Epithelial cell of prostate (primary cell): ENCODE measurements at regions not wholly inside any gene's neighbourhood (a gene's known extent, or its start where the extent isn't known, plus 50 kb on each side); places are given as distances from the start of the nearest gene placed in this dataset.
A peak's percentile ranks its signal among the peaks of the same experiment; 100 is the strongest.
"Not testable (repeated sequence)": the region's sequence is repeated elsewhere in the genome, so short reads cannot be mapped to it uniquely, and the experiment has no call there.

Experiments used
- DNase-seq: peaks from one replicate; pipeline ENCODE4 v3.0.0-alpha.2; 2011; ENCODE audit warnings: low read depth, low spot score
- H3K27ac ChIP-seq: fragments of 450-650 bp; 2 replicates; pipeline ENCODE4 v1.5.1; 2017; ENCODE audit warnings: mild to moderate bottlenecking

DNA sequence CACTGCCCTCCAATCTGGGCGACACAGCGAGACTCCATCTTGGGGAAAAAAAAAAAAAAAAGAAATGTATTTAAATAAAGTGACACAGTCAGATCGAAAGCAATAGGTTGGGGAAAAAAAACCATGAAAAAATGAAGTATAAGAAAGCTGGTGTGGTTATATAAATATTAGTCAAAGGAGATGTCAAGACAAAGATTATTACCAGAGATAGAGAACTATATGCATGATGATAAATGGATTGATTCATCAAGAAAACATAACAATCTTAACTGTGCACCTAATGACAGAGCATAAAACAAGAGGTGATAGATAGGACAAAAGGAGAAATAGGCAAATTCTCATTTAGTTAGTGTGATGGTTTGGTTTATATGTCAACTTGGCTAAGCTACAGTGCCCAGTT is 146.9 kb upstream of the AHI1 start:
- H3K27ac ChIP-seq: no peak overlapping the region
- DNase-seq: no peak

DNA sequence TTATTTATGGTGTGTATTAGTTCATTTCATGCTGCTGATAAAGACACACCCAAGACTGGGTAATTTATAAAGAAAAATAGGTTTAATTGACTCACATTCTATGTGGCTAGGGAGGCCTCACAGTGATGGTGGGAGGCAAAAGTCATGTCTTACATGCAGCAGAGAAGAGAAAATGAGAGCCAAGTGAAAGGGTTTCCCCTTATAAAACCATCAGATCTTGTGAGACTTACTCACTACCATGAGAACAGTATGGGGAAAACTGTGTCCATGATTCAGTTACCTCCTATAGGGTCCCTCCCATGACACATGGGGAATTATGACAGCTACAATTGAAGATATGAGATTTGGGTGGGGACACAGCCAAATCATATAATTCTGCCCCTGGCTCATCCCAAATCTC is 150.0 kb upstream of the AHI1 start:
- H3K27ac ChIP-seq: no peak overlapping the region
- DNase-seq: no peak

DNA sequence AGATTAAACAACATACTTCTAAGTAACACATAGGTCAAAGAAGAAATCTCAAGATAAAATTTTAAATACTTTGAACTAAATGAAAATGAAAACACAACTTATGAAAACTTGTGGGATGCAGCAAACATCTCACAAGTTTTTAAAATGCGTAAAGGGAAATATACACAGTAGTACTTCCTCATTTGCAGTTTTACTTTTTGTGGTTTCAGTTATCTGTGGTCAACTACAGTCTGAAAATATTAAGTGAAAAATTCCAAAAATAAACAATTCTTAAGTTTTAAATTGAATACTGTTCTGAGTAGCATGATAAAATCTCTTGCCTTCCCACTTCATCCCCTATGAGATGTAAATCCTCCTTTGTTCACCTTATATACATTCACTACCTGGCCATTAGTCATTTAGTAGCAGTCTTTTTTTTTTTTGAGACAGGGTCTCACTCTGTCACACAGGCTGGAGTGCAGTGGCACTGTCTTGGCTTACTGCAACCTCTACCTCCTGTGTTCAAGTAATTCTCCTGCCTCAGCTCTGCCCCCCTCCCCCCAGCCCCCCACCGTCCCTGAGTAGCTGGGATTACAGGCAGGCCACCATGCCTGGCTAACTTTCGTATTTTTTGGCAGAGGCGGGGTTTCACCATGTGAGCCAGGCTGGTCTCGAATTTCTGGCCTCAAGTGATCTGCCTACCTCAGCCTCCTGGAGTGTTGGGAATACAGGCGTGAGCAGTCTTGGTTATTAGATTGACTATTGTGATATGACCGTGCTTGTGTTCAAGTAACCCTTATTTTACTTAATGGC is 154.6 kb upstream of the AHI1 start:
- no peak for DNase-seq
- H3K27ac ChIP-seq: no peak overlapping the region

DNA sequence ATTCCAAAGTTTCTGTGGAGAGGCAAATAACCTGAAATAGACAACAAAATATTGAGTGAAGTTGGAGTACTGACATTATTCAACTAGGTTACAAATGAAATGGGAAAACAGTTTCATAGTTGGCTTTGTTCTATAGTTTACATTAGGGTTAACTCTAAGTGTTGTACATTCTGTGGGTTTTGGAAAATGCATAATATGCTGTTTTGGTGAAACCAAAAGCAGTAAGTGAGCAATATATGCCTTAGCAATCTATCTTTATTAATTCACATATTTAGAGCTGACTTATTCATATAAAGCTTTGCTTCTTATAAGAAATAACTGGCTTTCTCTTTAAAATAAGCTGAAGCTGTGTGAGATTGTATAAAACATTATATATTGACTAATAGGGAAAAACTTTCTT is 157.5 kb upstream of the AHI1 start:
- H3K27ac ChIP-seq: no peak overlapping the region
- no peak for DNase-seq

DNA sequence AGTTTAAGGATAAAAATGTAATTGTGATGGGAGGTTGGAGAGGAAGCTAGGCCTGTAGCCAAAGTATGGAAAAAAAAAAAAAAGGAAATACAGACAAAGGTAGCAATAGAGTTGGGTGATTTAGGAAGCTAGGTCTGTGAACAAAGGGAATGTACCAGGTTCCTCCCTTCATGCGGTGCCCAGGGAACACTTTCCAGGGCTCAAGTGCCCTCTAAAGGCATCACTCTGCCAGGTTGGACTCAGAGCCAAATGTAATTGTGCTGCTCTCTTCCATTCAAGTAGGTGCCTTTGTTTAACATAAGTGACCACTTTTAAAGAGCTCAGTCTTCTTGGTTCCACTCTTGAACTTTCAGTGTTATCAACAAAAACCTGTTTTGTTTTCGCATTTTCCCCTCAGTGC is 159.7 kb upstream of the AHI1 start:
- DNase-seq: no peak
- no peak overlapping the region for H3K27ac ChIP-seq

DNA sequence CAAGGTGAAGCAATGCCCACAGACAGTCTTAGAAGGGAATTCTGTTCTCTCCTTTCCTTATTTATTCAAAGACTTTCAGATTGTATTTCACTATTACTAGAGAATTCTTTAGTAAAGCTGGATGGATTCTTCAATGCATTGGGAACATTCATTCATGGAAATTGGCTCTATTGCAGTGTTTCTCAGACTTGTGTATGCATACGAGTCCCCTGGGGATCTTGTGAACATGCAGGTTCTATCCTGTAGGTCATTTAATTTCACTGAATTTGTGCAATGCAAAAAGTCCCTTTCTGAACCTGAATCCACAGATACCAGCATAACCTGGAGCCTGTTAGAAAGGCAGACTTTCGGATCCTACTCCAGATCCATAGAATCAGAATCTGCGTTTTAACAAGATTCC is 160.9 kb upstream of the AHI1 start:
- H3K27ac ChIP-seq: no peak overlapping the region
- DNase-seq: no peak

DNA sequence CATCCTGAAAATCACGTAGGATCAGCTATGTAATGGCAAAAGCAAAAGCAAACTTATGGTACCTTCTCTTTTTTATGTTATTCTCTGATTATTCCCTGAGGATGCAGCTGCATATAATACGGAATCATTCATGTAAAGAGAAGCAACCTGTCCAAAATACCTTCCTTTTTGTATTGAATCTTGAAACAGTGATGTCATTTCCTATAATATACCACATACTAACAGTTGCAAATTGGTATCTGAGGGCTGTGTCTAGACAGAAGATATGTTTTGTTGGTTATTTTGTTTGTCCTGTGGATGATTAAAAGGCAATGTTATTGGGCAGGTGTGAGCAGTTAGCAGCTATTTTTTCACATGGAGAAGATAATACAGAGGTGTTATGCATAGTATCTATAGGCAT is 161.4 kb upstream of the AHI1 start:
- H3K27ac ChIP-seq: no peak overlapping the region
- DNase-seq: no peak

DNA sequence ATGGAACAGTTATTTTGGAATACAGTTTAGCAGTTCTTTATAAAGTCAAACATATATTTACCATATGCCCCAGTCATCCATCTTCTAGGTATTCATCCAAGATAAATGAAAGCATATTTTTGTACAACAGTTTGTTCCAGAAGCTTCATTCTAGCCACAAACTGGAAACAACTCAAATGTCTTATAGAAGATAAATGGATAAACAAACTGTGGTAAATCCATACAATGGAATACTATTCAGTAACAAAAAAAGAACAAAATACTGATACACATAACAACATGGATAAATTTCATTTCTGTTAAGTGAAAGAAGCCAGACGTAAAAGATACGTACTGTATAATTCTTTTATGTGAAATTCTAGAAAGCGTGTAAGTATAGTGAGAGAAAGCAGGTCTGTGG is 167.0 kb upstream of the AHI1 start:
- H3K27ac ChIP-seq: no peak overlapping the region
- no peak for DNase-seq

DNA sequence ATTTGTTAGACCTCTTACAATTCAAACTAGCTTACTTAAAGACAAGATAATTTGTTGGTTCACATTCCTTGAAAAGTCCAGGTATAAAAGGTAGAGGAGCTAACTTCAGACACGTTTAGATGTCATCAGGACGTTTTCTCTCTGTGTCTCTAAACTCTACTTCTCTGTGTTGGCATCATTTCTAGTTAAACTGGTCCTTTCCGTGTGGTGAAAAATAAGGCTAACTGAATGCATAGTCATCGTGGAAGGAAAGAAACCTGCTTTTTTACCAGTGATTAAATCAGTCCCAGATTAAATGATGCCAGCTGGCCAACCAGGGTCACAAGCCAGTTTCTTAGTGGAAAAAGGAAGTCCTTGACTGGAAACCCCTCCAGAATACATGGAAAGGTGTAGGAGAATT is 168.4 kb upstream of the AHI1 start:
- H3K27ac ChIP-seq: no peak overlapping the region
- no peak for DNase-seq

DNA sequence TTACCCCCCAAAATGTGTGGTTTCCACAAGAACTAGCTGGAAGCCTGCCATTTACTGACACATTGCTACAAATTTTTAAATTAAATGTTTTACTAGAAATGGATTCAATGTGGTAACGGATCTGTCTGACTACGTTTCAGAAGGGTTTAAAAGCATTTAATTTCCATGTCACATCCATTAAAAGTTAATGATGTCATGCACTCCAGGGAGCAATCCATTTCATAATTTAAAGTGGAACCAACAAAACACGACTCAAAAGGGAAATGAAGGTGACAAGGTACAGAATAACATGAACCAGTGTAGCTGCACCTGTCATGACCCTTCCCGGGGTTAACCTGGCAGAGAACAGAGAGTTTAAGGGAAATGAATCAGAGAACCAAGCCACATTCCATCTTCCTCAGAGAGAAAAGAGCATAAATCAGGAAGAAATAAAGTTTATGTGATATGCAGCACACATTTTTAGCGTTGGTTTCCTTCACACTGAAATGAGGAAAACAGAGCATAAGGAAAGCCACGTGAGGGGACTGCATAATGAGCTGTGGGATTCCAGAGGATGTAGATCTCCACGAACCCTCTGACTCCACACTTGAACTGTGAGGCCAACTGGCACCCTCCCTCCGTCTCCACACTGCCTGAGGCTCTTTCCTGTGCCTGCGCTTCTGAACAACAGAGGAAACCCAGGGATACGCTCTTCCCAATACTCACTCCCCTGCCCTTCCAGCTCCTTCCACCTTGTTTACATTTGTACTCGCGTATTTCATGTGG is 170.3 kb upstream of the AHI1 start:
- H3K27ac ChIP-seq: no peak overlapping the region
- no peak for DNase-seq

DNA sequence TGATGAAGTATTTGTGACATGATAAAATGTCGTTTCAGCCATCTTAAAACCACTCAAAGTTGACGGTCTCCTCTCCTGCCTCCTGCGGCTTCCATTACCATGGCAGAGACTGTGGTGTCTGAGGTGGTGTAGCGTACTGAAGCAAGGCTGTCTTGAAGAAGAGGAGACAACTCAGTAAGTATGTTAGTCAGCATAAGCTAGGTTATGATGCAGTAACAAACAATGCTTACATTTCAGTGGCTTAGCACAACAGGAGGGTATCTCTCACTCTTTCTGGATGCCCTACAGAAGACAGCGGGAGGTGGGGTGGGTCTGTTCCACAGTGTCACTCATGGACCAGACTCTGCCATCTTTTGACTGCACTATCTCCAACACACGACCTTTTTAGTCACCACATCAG is 174.7 kb upstream of the AHI1 start:
- no peak for DNase-seq
- H3K27ac ChIP-seq: no peak overlapping the region

DNA sequence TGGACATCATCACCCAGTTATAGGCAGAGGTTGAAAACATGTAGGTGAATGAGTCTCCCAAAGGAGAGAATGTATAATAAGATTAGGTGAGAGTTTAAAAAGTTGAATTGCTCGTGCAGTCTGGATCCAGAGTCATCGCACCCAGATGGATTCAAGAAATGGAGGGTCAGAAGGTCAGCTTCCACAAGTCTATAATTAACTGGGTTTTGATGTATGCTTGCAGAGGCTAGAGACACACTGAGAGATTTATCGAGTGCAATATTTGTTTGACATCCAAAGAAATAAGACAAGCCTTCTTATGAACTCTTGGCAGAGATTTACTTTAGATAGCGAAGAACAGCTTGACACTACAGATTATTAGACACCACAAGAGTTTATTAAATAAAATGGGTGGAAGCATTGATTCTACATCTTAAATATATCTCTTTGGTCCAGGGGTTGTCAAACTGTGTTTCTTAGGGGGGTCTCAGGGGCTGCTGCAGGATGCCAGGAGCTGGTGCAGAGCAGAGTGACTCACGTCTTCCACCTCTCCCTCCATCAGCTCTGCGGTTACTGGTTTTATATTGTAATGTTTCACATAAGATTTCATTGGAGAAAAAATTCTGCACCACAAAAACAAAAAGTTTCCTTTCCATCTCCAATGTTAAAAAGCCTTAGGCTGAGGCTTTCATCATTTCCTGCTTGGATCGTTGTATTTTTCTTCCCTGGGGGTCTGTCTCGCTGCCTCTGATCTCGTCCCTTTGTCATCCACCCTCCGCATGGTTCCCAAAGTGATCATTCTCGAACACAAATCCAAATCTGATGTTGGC is 176.2 kb upstream of the AHI1 start:
- DNase-seq: no peak
- H3K27ac ChIP-seq: no peak overlapping the region

DNA sequence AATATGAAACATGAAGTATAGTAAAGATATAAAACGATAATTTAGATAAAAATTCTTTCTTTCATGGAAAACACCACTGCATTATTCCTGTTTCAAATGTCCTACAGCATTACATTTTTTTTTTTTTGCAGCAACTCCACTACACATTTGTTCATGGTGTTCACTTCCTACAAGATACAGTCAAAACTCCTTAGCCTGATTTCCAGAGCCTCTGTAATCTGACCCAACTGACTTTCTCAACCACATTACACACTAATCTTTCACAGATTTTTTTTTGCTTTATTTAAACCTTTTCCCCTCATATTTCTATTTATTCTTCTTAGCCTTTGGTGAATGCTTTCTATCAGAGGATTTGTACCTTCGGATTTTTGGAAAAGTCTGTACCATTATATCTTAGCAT is 176.5 kb upstream of the PDE7B start:
- no peak for DNase-seq
- H3K27ac ChIP-seq: no peak overlapping the region

DNA sequence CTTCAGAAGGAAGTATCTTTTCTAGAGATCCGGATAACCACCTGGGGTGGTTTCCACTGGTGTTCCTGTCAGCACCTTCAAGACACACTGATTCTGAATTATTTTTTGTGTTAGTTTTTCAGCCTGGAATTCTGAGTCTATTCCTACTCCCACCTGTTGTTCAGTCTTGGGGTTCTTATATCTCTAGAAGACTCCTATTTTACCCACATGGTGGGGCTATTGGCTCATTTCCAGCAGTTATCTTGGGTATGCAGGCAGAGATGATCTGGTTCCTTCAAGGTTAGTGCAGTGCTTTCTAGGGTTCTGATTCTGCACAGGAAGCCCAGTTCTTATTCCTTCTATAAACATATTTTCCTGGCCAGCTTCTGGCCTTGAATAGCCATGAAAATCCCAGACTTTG is 175.6 kb upstream of the PDE7B start:
- no peak overlapping the region for H3K27ac ChIP-seq
- no peak for DNase-seq

DNA sequence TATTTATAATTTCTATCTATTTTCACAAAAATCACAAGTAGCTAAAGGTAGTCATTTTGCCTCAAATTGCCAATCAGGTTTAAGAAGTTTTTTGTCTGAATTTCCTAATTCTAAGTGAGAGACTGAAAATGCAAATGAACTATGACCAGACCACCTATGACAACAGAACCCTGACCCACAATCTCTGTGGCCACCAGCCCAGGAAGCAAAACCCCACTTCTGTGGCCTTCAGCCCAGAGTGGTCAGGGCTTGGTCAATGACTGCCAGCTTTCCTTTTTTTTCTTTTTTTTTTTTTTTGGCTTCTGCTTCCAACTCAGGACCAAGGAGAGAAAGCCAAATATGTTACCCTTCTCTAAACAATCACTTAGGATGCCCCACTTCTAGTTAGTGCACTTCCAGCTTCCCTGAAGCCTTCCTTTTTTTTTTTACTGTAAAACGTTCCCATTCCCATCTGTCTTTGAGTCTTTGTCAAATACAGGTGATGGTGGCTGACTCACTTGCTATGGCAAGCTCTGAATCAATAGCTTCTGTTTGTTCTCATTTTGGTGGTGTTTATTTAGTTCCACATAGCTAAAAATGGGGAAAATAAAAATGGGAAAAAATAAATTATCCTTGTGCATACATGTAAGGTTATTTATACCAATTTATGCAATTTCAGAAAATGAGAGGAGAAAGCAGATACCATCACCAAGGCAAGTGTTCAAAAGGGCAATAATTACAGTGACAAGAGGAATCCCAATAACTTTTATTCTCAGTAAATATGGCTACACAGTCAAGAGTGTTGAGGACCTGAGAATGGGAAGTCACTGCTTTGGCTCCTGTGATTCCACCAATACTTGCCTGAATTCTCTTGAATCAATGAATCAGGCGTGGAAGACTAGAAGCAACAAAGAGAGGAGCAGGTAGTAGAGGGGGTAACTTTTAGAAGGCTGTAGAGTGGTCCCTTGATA is 170.3 kb upstream of the PDE7B start:
- DNase-seq: no peak
- H3K27ac ChIP-seq: no peak overlapping the region

DNA sequence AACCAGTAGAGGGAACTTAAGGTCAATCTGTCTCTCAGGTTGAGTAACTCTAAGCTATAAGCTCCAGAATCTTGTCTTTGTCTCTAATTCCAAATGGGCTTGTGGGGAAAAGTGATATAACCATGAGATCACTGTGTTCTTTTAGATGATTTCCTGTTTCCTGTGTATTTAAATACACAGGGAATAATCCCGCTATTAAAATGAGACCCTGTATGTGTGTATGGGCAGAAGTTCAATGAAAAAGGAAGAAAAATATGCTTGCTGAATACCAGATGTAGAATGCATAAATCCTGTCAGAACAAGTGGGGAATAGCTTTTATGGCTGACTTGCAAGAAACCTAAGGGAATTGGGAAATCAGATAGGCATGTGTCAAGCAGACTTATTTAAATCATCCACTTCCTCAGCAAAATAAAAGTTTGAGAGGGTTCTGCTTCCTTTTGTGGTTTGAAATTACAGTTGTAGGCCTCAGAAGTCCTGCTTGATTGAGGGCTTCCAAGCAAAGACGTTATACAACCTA is 164.7 kb upstream of the PDE7B start:
- H3K27ac ChIP-seq: peak overlapping the region; percentile 47
- peak; percentile 16 for DNase-seq

DNA sequence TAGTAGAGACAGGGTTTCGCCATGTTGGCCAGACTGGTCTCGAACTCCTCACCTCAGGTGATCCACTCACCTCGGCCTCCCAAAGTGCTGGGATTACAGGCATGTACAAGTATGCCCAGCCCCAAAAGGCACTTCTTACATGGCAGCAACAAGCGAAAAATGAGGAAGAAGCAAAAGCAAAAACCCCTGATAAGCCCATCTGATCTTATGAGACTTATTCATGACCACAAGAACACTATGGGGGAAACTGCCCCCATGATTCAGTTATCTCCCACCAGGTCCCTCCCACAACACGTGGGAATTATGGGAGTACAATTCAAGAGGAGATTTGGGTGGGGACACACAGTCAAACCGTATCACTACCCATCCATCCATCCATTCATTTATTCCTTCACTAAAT is 163.0 kb upstream of the PDE7B start:
- H3K27ac ChIP-seq, DNase-seq: not testable (repeated sequence)

DNA sequence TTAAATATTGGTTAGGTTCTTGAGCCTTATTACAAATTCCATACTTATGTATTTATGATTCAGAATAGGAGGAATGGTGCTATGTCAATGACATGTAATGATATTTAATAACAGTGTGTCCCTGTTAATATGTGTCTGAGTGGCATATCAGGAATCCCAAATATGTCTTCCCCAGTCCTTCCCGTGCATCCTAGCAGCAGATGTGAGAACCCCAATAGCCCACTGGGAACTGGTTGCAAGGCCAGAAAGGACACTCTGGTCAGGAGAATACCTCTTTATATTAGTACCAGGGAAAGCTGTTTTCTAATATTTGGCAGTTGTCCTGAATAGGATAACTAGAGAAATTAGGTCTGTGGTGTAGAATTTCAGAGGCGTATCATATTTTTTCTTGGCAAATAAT is 159.1 kb upstream of the PDE7B start:
- no peak overlapping the region for H3K27ac ChIP-seq
- no peak for DNase-seq

DNA sequence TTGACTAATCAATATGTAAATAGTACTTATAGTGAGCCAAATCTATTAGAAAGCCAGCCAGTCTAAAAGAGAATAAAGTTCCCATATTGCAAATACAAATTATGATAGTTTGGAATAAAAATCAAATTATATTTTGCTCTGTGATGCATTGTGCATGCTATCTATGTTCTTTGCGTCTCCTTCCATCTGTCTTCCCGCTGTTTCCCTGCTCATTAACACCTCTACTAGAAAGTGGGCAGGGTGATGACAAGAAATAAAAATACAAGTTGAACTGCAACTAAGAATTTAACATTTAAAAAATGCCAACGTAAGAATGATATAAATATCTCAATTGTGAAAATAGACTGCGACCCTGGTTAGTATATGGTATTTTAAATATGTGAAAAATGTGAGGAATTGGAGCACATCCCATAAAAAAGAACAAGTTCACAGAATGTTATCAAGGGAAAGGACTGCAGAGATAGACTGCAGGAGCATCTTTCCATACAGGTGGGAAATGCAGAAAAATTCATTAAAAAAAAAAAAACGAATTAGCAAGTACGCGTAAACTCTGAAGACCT is 157.6 kb upstream of the PDE7B start:
- H3K27ac ChIP-seq: no peak overlapping the region
- DNase-seq: no peak

DNA sequence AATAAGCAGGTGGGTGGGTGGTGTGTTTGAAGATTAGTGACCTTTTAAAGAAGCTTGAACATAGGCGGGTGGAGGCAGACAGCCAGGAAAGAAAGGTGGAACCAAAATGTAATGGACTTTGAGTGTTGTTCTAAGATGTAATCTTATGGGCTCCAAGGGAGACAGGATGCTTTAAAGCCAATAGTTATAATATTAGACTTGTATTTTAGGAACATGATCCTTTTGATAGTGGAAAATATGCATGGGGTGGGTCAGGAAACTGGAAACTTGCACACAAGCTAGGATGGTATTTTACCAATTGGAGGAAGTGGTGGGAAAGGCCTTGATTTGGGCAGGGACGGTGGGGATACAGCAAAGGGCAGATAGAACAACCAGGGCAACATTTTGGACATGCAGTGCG is 151.8 kb upstream of the PDE7B start:
- DNase-seq: no peak
- H3K27ac ChIP-seq: no peak overlapping the region
